T47D (cell line): ENCODE measurements at regions not wholly inside any gene's neighbourhood (a gene's known extent, or its start where the extent isn't known, plus 50 kb on each side); places are given as distances from the start of the nearest gene placed in this dataset.

ENCODE experiments used
- DNase-seq, 2 experiments: peaks; one replicate each; pipeline versions ENCODE4 v3.0.0 to v3.0.0-alpha.2; 2011 to 2012; ENCODE audit warnings: low read depth in 1 of 2, low spot score in 1 of 2
- JUND ChIP-seq: IDR thresholded peaks from 2 replicates; pipeline ENCODE4 v1.6.1; 2012; ENCODE audit warnings: low read depth
- in situ Hi-C: cut with HindIII; loops from 2 replicates; pipeline ENCODE4 v1.10.0; 2016; ENCODE audit warnings: low sequenced_read_pairs, low pct_unique_long_range_greater_than_20kb

DNA sequence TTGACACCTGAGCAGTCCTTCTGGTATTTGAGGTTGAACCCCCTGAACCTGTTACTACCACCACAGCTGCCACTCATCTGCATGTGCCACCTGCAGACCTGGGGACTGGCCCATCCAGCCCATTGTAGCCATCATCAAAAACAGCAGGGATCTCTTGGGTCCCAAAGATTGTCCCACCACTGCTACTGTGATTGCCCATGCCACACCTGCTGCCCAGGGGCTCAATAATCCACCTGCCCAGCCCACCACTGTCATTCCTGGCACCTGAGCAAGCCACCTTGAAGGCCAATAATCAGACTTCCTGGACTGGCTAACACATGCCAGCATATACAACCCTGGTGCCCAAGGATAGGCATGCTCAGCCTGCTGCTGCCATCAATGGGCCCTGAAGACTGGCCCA lies 327.6 kb downstream of the CYRIA start:
- TF ChIP-seq JUND, result no peak
- in situ Hi-C loops, result no loop called here
- no peak for DNase-seq

DNA sequence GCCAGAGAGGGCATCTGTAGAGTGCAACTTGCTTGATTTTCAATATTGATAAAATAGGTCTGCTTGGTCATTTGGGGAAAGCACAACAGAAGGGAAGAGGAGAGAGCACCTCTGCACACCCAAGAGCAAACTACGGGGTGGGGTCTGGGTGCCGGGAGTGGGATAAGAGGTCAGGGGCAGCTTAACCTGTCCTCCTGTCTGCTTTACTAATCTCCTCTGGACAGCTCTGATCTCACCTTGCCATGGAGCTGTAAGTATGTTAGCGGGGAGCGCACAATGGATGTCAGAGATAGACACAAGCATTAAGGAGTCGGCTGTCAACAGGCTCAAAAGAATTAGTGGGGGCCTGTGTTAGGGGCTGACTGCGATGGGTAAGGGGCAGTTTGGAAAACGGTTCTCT lies 328.7 kb downstream of the CYRIA start:
- TF ChIP-seq JUND, result no peak
- in situ Hi-C loops, result no loop called here
- DNase-seq, result no peak

DNA sequence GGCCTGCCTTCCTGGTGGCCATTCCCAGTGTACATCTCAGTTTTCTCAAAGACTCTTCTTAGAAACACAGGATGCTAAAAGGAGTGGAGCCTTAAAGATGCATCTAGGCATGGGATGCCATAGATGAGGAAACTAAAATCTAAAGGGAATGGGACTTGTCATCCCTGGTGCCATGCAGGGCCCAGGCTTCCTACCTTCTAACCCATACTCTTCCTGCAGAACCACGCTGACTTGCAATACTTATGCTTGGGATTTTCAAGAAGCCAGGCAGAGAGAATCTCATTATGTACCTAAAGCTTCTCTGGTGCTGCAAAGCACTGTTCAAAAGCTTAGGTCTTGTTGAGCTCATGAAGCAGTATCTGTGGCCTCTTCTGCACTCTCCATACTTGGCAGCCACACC lies 329.1 kb downstream of the CYRIA start:
- DNase-seq, result no peak
- no peak for TF ChIP-seq JUND
- in situ Hi-C loops, result no loop called here

DNA sequence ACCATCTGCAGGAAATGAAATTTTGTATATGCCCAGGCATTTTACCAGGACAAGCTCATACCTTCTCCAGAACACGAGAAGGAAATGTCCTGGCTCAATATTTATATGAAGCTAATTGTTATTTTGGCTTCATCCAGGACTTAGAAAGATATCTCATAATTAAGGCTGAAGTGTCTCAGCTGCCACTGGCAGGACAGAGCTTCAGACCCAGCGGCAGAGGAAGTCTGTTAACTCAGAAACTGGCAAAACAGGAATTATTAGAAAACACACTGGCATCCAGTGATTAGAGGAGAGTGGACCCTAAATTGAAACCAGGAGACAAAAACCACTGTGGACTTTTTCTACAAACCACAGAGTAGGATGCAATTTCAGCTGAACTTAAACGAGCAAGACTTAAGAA lies 329.7 kb downstream of the CYRIA start:
- TF ChIP-seq JUND, result no peak
- DNase-seq, result no peak
- in situ Hi-C loops, result no loop called here

DNA sequence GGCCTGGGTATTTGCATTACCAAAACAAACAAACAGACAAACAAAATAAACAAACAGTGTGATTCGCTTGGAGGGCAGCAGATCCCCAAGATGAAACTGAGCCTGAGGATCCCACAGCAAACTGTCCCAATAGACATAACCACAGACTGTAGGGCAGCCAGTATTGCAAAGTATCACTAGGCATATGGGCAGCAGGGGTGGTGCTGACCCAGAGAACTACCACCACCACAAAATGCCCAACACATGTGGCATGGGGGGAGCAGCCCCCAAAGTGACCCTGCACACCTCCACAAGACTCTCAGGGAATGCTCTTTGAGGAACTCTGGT lies 330.1 kb downstream of the CYRIA start:
- TF ChIP-seq JUND, result no peak
- in situ Hi-C loops, result no loop called here
- DNase-seq, result no peak

DNA sequence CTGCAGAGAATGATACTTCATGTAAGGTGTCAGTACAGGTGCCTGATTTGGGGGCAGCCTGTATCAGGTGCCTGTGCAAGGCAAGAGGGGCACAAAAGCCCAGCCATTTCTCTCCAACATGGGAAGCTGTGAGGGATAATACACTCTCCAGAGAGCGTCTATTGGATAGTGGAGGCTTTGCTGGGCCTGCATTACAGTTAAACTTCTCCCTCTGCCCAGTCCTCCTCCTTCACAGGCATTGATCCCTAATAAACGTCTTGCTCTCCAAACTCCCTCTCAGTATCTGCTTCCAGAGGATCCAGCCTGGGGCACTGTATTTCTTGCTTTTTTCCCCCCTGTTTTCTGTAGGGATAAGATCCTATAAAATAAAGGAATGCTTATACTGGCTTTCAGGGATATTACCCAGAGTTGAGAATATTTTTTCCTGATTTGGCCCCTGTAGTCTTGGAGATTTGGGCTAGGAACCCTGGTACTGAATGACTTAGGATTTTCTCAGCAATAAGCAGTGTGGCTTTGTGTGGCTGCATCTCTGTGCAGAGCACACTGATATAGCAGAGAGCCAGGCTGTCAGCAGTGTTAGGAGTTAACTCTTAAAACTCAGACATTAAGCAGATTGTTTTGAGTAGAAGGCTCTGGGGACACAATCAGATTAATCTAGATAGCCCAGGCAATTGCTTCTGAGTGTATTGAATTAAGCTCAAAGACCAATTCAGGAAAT lies 330.6 kb downstream of the CYRIA start:
- no peak for TF ChIP-seq JUND
- DNase-seq, result no peak
- in situ Hi-C loops, result no loop called here

DNA sequence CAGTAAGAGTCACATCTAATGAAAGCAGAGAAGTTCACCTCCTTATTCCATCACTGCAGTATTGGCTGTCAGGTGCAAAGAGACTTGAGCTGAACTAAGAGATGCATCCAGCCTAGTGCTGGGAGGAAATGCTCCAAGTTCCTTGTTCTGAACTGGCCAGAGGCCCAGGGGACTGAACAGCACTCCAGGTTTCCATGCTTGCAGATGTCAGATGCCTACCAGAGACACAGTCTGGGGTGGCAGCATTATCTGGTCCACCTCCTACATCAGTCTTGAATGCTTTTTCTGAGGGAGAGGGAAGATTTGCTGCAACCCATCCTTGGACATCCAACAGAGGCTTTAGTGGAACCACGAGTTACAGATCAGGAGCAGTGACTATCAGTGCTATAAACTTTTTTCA lies 331.3 kb downstream of the CYRIA start:
- no peak for DNase-seq
- in situ Hi-C loops, result no loop called here
- TF ChIP-seq JUND, result no peak

DNA sequence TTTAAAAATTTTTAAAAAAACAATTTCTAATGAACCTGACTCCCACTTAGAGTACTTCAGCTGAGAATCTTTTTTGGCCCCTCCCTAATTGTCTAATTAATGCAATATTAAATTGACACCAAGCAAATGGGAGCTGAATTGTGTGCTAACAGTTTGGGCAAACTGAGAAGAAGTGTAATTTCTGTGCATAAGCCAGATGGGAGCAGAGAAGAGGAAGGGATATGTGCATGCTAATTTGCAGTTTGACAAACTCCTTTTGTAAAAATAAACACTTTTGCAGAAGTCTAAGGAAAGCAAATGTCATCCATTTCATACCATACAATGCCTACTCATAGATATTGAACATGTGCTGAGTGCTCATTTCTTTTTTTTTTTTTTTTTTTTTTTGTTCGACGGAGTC lies 332.0 kb downstream of the CYRIA start:
- no peak for TF ChIP-seq JUND
- no peak for DNase-seq
- in situ Hi-C loops, result no loop called here

DNA sequence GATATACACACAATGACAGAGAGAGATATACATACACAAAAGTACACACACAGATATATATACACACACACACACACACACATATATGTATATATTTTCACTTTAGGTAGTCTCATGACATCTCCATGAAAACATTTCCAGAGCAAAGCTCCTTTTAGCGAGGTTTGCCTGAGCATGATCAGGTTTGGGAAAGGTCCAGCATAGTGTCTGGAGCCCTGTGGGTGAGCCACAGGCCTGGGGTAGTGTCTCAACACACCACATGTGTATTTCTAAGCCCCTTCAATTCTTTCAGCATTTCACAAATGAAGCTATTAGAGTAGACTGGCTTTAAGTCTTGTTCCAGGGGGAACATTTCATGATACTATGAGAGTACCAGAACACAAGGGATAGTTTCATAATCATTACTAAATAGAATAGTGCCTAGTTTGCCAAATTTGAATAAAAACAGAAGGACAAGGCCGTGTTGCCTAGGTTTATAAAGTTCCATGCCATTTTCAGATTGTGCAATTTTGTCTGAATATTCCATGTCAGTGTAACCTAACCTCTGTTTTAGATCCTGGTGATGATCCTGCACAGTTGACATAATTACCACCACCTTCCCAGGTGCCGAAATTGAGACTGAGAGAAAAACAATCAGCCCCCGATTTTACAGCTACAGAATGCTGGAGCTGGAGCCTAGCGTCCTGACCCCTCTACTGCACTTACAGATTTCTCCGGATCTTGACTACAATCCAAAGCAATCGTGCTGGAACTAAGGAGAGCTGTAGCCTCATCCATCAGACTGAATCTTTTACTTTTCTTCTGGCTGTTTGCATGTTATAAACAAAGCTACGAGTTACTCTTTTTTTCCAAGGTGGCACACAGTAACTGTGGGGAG lies 332.7 kb downstream of the CYRIA start:
- in situ Hi-C loops, result no loop called here
- TF ChIP-seq JUND, result no peak
- no peak for DNase-seq

DNA sequence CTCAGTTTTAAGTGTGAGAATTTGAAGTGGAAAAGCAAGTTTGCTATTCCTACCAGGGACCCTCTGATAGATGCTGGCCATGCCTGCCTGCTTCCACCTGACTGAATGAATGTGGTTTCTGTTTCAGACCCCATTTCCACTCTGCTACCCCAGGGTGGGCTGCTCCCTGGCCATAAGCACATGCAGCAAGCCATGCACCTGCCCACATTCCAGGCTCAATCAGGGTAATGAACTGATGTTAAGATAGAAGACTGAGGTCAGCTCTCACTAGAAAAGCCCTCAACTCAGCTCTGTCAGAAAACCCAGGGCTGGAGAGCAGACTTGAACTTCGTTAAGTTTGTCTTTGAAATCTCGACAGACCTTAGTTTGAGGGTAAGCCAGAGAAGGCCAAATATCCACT lies 333.9 kb downstream of the CYRIA start:
- no peak for DNase-seq
- in situ Hi-C loops, result no loop called here
- no peak for TF ChIP-seq JUND

DNA sequence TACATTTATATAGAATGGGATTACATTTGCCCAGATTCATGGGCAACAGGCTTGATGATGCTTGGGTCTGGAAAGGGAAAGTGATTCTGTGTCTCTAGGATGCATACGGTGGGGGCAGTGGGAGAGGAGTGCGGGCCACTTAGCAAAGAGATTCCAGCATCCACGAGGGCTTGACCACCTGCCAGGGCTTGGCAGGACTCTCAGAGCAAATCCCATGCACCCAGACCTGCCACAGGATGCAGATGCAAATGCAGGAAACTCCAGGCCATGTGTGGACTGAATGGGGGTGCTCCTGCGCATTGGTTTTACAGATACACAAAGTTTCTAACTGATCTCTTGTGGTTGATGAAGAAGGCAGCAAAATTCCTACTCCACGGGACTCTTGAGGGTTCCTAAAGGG lies 334.7 kb downstream of the CYRIA start:
- in situ Hi-C loops, result no loop called here
- no peak for TF ChIP-seq JUND
- no peak for DNase-seq

DNA sequence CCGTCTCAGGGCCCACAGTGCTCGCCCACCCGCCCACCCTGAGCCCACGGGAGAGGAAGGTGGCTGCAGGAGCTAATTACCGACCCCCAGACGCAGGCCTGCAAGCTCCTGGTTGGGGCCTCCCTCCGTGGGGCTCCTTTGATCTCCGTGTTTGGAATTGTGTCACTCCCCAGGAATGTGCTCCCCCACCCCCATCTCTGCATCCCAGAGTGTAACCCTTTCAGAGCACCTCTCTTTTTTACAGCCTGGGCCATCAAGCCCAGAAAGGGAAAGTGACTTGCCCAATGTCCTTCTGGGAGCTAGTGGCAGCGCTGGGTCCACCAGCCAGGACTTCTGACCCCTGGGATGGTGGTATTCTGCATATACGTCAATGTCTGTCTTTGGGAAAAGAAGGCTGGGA lies 335.1 kb downstream of the CYRIA start:
- in situ Hi-C loops, result no loop called here
- TF ChIP-seq JUND, result no peak
- no peak for DNase-seq

DNA sequence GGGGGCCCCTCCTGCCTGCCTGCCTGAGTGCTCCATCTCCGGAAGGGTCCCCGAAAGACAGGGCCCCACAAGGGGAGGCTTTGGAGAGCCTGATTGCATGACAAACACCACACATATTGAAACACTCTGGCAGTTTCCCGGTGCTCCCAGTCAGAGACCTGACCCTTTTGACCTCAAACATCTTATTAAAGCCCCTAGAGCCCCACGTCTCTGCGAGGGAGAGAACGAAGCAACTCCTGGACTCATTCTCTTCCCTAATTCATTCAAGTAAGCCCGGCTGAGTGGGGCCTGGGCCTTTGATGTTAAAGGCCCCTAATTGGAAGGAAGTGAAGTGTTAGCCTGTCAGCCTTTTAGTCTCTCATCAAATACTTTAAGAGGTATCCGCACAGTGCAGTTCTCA lies 335.6 kb downstream of the CYRIA start:
- no peak for TF ChIP-seq JUND
- in situ Hi-C loops, result no loop called here
- no peak for DNase-seq
